Activated T-cell treated with anti-CD3 and anti-CD28 coated beads for 4 hours (primary cell): ENCODE measurements at regions not wholly inside any gene's neighbourhood (a gene's known extent, or its start where the extent isn't known, plus 50 kb on each side); places are given as distances from the start of the nearest gene placed in this dataset.

Experiments
- DNase-seq: peaks from one replicate; pipeline ENCODE4 v3.0.0-alpha.2; 2020

- no peak for DNase-seq
Observed at GRCh38 chr2:105617631-105618350, 126.9 kb upstream of the NCK2 start.

DNA sequence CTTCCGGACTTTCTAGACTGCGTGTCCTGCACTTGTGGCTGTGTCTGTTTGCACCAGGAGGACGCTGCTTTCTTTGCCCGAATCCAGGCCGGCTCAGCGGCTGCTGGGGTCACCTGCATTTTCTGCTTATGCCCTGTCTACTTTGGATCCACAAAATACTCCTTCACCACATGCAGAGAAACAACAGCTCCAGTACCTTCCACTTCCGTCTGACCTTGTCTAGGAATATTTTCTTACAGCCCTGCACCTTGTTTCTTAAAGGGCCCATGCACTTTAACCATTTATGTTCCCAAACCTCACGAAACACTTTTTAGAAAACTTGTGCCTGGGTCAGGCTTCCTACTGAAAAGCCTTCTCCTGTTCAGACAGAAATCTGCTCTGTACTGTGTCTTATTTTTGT, 129.4 kb upstream of the NCK2 start:
- DNase-seq: no peak

- DNase-seq: no peak
Observed at GRCh38 chr2:105611811-105612424, 132.8 kb upstream of the NCK2 start.

DNA sequence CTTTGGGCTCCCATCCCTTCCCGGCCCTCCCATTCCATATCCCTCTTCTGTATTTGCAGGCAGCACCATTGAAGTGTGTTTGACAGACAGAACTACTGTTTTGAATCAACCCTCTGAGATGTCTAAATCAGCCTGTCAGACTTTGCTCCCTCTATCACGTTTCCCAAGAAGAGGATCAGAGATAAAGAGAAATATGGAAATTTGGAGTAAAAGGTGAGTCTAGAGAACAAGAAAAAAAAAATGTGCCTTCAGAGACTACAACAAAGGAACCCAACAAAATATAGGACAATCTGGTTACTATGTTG, 133.4 kb upstream of the NCK2 start:
- DNase-seq: no peak

DNA sequence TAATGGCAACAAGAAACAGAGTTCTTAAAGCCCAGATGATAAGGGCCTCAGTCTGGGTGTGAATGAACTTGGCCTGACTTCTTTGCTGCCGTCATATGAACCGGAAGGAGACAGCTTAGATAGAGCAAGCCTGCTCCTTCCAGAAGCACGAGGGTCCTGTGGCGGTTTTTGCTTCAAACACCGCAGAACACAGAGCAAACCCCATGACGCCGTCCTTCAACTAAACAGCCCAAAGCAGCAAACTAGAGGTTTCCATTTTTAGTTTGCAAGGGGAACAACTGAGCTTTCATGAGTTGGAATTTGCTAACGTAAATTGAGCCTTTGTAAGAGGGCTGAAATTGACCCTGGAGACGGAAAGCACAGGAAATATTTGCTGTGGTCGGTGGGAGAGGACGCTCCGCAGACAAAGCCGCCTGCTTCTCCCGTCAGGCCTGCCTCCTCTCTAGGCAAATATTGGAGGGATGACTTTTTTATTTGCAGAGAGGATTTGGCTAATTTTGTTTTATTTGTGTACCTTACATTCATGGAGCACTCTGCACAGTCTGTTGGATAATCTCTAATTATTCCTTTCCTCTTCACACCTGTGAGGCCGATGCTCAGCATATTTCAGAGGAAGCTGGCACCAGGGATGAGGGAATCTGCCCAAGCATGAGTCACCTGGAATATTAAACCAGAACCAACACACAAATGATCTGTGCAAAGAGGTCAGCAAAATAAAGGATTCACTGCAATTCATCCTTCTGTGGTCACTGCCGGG, 134.0 kb upstream of the NCK2 start:
- DNase-seq: no peak

DNA sequence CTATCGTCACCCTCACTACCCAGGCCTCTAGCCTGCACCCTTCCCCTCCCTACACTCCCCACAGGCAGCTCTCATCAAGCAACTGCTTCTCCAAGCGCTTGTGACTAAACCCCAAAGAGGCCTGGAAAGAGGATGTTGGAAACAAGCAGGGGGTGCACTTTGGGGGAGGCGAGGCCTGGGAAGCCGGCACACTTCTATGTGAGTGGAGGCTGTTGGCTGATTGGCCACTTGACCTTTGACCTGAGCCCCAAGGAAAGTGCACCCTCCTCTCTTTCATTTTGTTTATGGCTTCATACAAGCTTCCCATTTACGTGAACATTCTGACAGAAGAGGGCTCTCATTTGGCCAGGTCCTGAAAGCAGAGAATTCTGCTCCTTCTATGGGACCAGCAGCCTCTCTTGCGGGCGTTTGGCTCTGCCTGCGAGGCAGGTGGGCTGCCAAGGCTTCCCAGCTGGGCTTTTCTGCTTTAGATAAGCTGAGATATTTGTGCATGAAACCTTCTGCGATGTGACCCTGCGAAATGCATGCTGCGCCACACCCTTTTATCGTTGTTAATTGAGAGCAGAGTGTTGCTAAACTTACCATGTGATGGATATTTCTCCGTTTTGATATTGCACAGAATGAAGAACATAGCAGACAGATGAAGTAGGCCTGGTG, 134.8 kb upstream of the NCK2 start:
- no peak for DNase-seq

DNA sequence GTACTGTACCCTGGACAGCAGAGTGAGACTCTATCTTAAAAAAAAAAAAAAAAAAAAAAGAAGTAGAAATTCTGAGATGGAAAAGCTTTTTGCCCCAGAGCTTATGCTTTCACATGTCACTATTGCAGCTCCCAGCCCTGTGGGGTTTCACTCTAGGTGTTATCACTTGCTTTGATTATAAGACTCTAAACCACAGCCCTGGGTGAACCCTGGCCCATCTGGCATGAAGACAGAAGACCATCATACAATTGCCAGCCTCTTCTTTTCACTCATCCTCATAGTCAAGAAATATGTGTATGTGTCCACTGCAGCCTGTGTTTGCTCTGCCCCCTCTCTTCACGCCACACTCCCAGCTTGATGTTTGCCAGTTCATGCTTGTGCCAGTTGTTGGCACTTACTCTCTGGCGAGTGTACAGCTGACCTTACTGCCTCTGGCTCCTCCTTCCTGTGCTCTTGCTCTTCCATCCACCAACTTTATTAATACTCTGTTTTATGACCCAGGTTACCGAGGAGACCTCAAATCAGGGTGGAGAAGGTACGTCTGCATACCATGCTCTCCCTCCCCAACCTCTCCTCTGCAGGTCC, 136.7 kb upstream of the NCK2 start:
- DNase-seq: no peak

DNA sequence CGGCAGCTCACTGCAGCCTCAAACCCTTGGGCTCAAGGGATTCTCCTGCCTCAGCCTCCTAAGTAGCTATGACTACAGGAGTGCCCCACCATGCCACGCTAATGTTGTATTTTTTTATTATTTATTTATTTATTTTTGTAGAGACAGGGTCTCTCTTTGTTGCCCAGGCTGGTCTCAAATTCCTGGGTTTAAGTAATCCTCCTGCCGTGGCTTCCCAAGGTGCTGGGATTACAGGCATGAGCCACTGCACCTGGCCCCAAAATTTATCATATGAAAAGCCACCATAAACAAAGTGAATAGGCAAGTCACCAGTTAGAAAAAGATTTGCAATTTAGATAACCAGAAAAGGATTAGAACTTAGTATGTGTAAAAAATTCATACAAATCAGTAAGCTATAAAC, 138.6 kb upstream of the NCK2 start:
- no peak for DNase-seq

- no peak for DNase-seq
Observed at GRCh38 chr2:105604938-105605337, 139.8 kb upstream of the NCK2 start.

DNA sequence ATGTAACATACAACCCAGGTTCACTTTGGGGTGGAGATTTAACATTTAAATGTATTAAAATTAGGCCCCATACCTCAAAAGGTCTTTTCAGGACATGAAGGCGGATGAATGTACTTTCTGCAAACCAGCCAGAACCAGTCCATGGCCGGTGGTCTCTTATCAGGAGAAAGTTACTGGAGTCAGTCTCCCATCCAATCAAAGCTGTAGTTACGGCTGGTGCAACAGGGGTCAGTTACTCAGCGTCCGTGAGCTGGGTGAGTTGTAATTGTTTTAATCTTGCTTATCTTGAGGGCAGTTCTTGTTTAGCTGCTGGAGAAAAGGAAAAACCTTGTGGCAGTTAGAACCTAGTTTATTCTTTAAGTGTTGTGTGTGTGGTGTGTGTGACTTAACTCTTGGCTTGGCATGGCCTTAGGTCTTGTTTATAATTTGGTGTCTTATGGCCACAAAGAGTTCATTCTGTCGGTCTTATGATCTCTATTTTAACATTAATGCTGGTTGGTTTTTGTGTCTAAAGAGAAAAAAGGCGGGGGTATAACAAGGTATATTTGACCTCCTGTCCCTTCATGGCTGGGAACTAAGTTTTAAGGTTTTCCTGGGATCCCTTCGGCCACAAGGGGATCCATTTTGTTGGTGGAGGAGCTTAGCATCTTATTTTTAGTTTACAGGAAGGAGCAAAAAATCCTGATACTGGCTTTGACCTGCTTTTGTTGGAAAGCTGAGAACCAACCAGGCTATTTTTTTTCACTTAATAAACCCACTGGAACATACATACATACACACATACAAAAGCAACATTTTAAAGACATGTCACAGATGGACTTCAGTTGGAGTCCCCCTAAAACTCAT, 143.5 kb upstream of the NCK2 start:
- DNase-seq: no peak

- no peak for DNase-seq
Observed at GRCh38 chr2:105600602-105600948, 144.1 kb upstream of the NCK2 start.

DNA sequence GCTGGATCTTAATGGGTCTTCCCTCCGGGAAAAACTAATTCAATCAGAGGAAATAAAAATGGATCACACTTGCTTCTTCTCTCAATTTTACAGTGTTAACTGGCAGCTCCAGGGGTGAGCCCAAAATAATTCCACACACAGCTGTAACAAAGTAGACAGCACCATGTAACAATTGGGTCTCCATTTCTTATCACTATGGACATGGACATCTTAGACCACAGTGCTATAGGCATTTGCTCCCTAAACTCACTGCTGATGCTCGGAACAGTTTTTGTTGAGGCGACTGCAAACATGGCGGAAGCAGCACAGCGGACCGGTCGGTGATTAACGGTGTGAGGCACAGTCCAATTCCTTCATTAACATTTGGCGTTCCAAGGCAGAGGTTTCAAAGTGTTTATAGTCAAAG, 144.7 kb upstream of the NCK2 start:
- DNase-seq: no peak

DNA sequence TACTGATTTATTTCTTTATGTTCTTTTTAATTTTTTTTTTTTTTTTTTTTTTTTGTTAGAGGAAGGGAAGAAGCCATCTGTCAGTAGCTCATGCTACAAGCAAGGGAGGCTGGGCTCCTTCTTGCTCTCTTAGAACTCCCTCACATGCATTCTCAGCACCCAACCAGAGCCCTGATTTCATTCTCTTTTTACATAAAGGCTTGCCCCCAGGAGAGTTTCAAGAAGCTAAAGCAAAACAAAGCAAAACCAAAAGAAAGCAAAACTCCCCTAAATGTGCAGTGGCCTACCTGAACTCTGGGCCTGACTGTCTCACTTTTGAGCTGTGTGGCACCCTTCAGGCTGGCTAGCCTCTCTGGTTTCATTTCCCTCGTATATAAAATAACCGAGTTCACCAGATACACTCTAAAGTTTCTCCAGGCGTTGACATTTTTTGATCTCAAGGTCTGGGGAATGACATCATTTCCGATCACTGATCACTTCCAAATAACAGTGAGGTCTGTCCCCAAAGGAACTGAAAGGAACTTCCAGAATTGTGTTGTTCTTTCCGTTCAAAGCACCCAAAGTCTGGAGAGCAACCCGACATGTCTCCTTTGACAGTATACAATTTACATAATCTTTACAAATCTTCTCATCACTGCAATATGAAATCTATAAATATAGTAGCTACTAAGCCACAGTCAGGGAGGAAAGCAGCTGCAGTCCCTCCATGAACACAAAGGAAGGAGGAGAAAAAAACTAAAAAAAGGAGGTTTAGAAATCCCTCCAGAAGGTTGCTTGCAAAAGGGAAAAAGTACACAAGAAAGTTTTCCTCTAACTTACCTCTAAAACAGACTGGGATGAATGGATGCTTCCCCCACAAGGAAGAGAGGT, 145.6 kb upstream of the NCK2 start:
- no peak for DNase-seq

GRCh38 chr2:105597806-105598803, 146.6 kb upstream of the NCK2 start:
- no peak for DNase-seq

GRCh38 chr2:105597011-105597805, 147.5 kb upstream of the NCK2 start:
- no peak for DNase-seq

- no peak for DNase-seq
Observed at GRCh38 chr2:105596411-105596921, 148.2 kb upstream of the NCK2 start.

- no peak for DNase-seq
Observed at GRCh38 chr2:105595536-105595935, 149.2 kb upstream of the NCK2 start.

GRCh38 chr2:105593221-105593967, 151.3 kb upstream of the NCK2 start:
- DNase-seq: no peak
